OCI-LY7 (cell line): ENCODE measurements at regions not wholly inside any gene's neighbourhood (a gene's known extent, or its start where the extent isn't known, plus 50 kb on each side); places are given as distances from the start of the nearest gene placed in this dataset.
A peak's percentile ranks its signal among the peaks of the same experiment; 100 is the strongest.

Source experiments
- BruUV-seq: library from RNA; stranded (reverse); fragments of 400-500 nt; replicated peaks from 2 replicates; lab custom pipeline; 2021; lab: Mats Ljungman, UMichigan
- CTCF ChIA-PET: fragments of 300-600 bp; sonication (Branson Sonifier 250); formaldehyde crosslinking; loops from one replicate; lab custom pipeline; 2022; ENCODE audit warnings: antibody characterized with exemption; ENCODE audit not compliant: unreplicated experiment; lab: Charles Lee
- POLR2A ChIA-PET: fragments of 300-600 bp; sonication (Branson Sonifier 250); formaldehyde crosslinking; loops from one replicate; lab custom pipeline; 2022; ENCODE audit warnings: antibody characterized with exemption; lab: Charles Lee
- DNase-seq: peaks from one replicate; pipeline ENCODE4 v3.0.0-alpha.2; 2015; ENCODE audit warnings: low spot score
- H2AFZ ChIP-seq: fragments of 200-600 bp; sonication (generic), shearing (Covaris generic); 2 replicates; pipeline ENCODE4 v1.6.1; 2014; ENCODE audit warnings: mild to moderate bottlenecking, antibody characterized with exemption, low read length, moderate library complexity
- H3K27ac ChIP-seq: fragments of 200-600 bp; sonication (generic); 2 replicates; pipeline ENCODE4 v1.5.1; 2014; ENCODE audit warnings: mixed run types, low read depth, mild to moderate bottlenecking, moderate library complexity, low read length, inconsistent platforms; ENCODE audit not compliant: poor library complexity, severe bottlenecking
- H3K36me3 ChIP-seq: fragments of 200-600 bp; sonication (generic); 2 replicates; pipeline ENCODE4 v1.6.1; 2014; ENCODE audit warnings: mild to moderate bottlenecking, antibody characterized with exemption, low read length, moderate library complexity, mixed read lengths; ENCODE audit not compliant: insufficient read depth
- H3K4me1 ChIP-seq: fragments of 200-600 bp; sonication (generic); 2 replicates; pipeline ENCODE4 v1.5.1; 2014; ENCODE audit warnings: mild to moderate bottlenecking, low read length; ENCODE audit not compliant: insufficient read depth, poor library complexity, severe bottlenecking
- H3K4me2 ChIP-seq: fragments of 200-600 bp; sonication (generic); 2 replicates; pipeline ENCODE4 v1.6.1; 2014; ENCODE audit warnings: mild to moderate bottlenecking, low read length
- H3K4me3 ChIP-seq: fragments of 200-600 bp; sonication (generic); 2 replicates; pipeline ENCODE4 v1.5.1; 2014; ENCODE audit warnings: mild to moderate bottlenecking, low read depth, low read length; ENCODE audit not compliant: poor library complexity, severe bottlenecking
- H3K79me2 ChIP-seq: fragments of 200-600 bp; sonication (generic); 2 replicates; pipeline ENCODE4 v1.6.1; 2016; ENCODE audit warnings: low read depth, mild to moderate bottlenecking, low read length, moderate library complexity, mixed read lengths; ENCODE audit not compliant: insufficient read depth
- H3K9me2 ChIP-seq: fragments of 200-600 bp; sonication (generic); 2 replicates; pipeline ENCODE4 v1.6.1; 2016; ENCODE audit warnings: mild to moderate bottlenecking, low read length, mixed read lengths; ENCODE audit not compliant: insufficient read depth
- H3K9me3 ChIP-seq: fragments of 200-600 bp; sonication (generic); 2 replicates; pipeline ENCODE4 v1.6.1; 2014; ENCODE audit warnings: mild to moderate bottlenecking, mixed run types, low read length, mixed read lengths
- H4K20me1 ChIP-seq: fragments of 200-600 bp; sonication (generic); 2 replicates; pipeline ENCODE4 v1.6.1; 2014; ENCODE audit warnings: mild to moderate bottlenecking, antibody characterized with exemption, low read length, moderate library complexity, mixed read lengths; ENCODE audit not compliant: insufficient read depth
- EZH2phosphoT487 ChIP-seq: fragments of 200-600 bp; sonication (generic); IDR thresholded peaks from 2 replicates; pipeline ENCODE4 v1.6.1; 2018; ENCODE audit warnings: low read depth, borderline replicate concordance, mild to moderate bottlenecking, mixed run types, antibody characterized with exemption, low read length, moderate library complexity, mixed read lengths
- intact Hi-C: fragments of 100-400 bp; cut with micrococcal nuclease; formaldehyde crosslinking; loops from one replicate; pipeline ENCODE4 v1.10.0; 2022; ENCODE audit not compliant: unreplicated experiment
- TF ChIP-seq, protein P1 (sequence below): fragments of 200-600 bp; sonication (generic); conservative IDR thresholded peaks from 2 replicates; pipeline ENCODE4 v1.5.1; 2014; ENCODE audit warnings: mild to moderate bottlenecking, antibody characterized with exemption, low read length, moderate library complexity, mixed read lengths

- intact Hi-C loops: no loop called here
These were observed 257.2 kb upstream of the THUMPD2 start for GRCh38 chr2:40036241-40036640.

DNA sequence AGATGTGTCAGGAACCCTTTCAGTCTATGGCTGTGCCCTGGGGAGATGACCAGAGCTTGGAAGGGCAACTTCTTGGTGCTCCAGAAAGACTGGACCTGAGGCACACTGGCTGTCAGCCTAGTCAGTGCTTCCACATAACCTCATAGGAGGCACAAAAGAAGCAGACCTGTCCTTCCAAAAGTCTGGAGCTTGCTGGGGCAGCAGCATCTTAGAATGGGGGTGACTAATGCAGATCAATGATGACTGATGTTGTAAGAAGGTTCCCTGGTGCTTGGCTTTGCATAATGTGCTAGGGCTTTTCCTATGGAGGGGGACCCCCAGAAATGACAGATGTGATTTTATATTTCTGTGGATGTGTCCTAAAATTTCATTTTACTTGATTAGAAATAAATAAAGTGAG is 255.7 kb upstream of the THUMPD2 start:
- Histone ChIP-seq H2AFZ (no peak overlapping the region), H3K36me3 (peaks cover 8% of the 10 kb centered on the region; the same call in 1 of the 2 replicates), H3K4me1 (peaks cover 38% of the 10 kb centered on the region), H3K27ac (no peak overlapping the region), H3K79me2 (no peaks in the 10 kb centered on the region), H4K20me1 (no peaks in the 10 kb centered on the region), H3K9me2 (no peaks in the 10 kb centered on the region), H3K9me3 (peaks cover 31% of the 10 kb centered on the region; the same call in 1 of the 2 replicates), H3K4me2 (no peak overlapping the region), H3K4me3 (no peak overlapping the region)
- POLR2A ChIA-PET: no interaction called here
- no TSS peak for BruUV-seq
- intact Hi-C loops: no loop called here
- TF ChIP-seq, protein P1, sequence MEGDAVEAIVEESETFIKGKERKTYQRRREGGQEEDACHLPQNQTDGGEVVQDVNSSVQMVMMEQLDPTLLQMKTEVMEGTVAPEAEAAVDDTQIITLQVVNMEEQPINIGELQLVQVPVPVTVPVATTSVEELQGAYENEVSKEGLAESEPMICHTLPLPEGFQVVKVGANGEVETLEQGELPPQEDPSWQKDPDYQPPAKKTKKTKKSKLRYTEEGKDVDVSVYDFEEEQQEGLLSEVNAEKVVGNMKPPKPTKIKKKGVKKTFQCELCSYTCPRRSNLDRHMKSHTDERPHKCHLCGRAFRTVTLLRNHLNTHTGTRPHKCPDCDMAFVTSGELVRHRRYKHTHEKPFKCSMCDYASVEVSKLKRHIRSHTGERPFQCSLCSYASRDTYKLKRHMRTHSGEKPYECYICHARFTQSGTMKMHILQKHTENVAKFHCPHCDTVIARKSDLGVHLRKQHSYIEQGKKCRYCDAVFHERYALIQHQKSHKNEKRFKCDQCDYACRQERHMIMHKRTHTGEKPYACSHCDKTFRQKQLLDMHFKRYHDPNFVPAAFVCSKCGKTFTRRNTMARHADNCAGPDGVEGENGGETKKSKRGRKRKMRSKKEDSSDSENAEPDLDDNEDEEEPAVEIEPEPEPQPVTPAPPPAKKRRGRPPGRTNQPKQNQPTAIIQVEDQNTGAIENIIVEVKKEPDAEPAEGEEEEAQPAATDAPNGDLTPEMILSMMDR: no peak
- TF ChIP-seq EZH2phosphoT487: no peak
- DNase-seq: no peak
- CTCF ChIA-PET: no interaction called here

More at GRCh38 chr2:40036241-40036640, 257.2 kb upstream of the THUMPD2 start:
- no TSS peak for BruUV-seq
- H3K4me1 ChIP-seq: peaks cover 33% of the 10 kb centered on the region
- ChIA-PET CTCF (no interaction called here), POLR2A (interaction anchor here (0.7 to 2.0 kb wide), 5 partner anchors 8 to 113 kb away, joined by 3 to 5 read pairs (median 4); no protein-coding TSS in a partner anchor)
- peaks cover 26% of the 10 kb centered on the region; the same call in 1 of the 2 replicates for H3K9me3 ChIP-seq
- H3K79me2 ChIP-seq: no peaks in the 10 kb centered on the region
- H4K20me1 ChIP-seq: no peaks in the 10 kb centered on the region
- no peak overlapping the region for H3K27ac ChIP-seq
- no peak for DNase-seq
- H3K36me3 ChIP-seq: peaks cover 8% of the 10 kb centered on the region; the same call in 1 of the 2 replicates
- peak overlapping the region; percentile 94; the same call in 1 of the 2 replicates for H2AFZ ChIP-seq
- TF ChIP-seq EZH2phosphoT487: no peak
- TF ChIP-seq, protein P1: no peak
- no peak overlapping the region for H3K4me3 ChIP-seq
- peak overlapping the region; percentile 37 for H3K4me2 ChIP-seq
- no peaks in the 10 kb centered on the region for H3K9me2 ChIP-seq

DNA sequence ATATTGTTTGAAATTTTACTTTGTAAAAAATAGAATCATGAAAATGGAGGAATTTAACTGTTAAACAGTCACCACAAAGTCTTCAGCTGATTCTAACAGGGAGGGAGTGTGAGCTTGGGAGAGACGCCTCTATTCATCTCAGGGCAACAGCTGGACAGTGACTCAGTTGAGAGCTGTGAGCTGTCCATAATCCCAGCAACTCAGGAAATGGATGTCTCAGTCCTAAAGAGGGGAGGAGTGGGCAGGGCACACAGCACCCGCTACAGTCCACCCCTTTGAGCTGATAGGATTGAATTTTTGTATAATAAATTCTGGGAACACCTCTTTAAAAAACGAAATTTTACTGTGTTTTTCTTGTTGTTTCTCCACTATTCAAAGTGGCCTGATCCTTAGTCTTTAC is 255.1 kb upstream of the THUMPD2 start:
- TF ChIP-seq, protein P1: no peak
- Histone ChIP-seq H3K79me2 (no peaks in the 10 kb centered on the region), H3K4me2 (no peak overlapping the region), H3K9me2 (no peaks in the 10 kb centered on the region), H3K4me3 (no peak overlapping the region), H2AFZ (peak overlapping the region; percentile 15; the same call in 1 of the 2 replicates), H3K9me3 (peaks cover 31% of the 10 kb centered on the region; the same call in 1 of the 2 replicates), H3K36me3 (peaks cover 8% of the 10 kb centered on the region; the same call in 1 of the 2 replicates), H4K20me1 (no peaks in the 10 kb centered on the region), H3K4me1 (peaks cover 44% of the 10 kb centered on the region), H3K27ac (no peak overlapping the region)
- ChIA-PET CTCF (no interaction called here), POLR2A (no interaction called here)
- no TSS peak for BruUV-seq
- peak; percentile 24 for DNase-seq
- intact Hi-C loops: no loop called here
